ENCODE measurements at regions not wholly inside any gene's neighbourhood (a gene's known extent, or its start where the extent isn't known, plus 50 kb on each side); places are given as distances from the start of the nearest gene placed in this dataset.
A peak's percentile ranks its signal among the peaks of the same experiment; 100 is the strongest.

DNA sequence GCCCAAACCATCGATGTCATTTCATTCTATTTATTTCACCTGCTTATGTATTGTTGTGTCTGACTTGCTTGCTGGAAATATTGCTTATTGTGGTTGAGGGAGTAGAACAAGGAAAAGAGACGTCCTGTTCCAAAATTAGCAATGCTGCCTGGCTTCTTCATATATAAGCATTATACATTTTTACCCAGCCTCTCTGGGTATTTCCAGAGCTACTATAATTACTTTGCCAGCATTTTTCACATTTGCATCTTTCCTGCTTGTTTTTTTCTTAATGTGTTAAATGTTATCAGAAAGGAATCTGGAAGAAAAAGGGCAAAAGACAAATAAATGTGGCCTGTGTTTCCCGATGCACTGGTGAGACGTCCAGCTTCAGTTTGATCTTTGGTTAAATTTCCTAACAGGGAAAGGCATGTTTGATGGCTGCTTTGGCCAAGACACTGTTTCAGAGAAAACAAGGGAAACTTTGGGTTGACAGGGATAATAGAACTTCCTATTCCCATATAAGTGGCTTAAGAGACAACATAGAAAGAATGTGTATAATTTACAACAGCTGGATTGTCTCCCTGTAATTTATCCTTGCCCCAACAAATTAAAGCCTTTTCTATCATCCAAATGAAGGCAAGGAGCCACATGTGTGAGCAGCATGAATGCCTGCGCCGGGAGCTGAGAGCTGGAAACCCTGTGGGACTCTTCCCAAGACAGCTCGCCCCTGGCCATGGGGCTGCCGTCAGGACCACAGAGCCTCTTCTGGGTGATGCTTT, 671.1 kb upstream of the CELF2 start:
- DNase-seq (ENCODE audit: low spot score), result no peak

DNA sequence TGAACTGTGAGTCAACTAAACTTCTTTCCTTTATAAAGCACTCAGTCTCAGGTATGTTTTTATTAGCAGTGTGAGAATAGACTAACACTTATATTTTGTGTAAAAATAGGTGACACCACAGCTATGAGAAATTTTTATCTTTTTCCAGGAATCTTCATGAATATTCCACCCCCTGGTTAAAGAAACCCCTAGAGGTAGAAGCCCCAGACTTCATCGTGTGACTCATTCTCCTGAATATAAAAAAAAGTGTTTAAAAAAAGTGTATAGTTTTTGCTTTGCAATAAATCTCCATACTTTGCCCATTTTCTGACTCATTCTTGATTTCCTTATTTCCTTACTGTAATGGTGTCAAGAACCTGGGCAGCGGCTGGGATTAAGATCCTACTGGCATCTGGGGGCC, 667.6 kb upstream of the CELF2 start:
- DNase-seq (ENCODE audit: low spot score), result no peak

GRCh38 chr10:10351451-10351850, 666.2 kb upstream of the CELF2 start:
- DNase-seq (ENCODE audit: low spot score), result no peak

DNA sequence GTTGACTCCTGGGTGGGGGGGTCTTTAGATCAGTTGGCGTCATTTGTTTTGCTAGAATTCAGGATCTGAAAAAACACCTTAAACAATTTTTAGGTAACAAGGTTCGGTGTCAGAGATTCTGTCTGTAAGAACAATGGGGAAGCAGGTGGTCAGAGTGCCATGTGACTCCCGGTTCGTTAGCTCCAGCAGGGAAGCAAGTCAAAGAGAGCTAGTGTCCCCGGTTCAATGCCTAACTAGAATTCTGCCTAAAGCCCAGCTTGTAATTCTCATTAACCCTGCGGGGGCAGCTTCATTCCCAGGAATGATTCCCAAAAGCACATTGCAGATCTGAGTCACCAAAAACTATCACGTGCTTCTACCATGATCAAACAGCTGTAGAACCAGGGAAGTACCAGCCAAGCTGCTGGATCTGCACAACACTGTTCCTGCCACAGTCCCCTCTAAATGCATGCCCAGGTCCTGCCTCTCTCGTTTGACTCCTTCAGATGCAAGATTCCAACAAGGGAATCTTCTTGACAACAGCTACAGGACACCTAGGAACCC, 664.3 kb upstream of the CELF2 start:
- no peak for DNase-seq (ENCODE audit: low spot score)

DNA sequence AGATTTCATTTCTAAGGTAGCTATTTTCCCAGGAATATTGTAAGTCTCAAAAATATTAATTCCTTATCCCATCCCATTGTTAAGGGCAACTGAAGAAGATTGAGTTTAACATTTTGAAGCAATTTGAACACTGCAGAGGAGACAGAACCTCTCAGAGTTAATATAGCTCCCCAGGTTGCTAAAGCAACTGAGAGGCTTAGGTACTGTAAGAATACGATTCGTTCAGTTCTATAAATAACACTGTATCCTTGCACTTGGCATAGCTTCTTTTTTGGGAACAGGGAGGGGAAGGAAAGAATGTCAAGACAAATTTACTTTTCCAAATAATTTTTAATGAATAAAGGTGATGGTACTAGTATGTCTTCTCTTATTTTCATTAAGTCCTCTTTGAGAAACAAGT, 658.4 kb upstream of the CELF2 start:
- no peak for DNase-seq (ENCODE audit: low spot score)

- DNase-seq (ENCODE audit: low spot score), result no peak
These were observed 656.3 kb upstream of the CELF2 start for GRCh38 chr10:10361301-10361885.

DNA sequence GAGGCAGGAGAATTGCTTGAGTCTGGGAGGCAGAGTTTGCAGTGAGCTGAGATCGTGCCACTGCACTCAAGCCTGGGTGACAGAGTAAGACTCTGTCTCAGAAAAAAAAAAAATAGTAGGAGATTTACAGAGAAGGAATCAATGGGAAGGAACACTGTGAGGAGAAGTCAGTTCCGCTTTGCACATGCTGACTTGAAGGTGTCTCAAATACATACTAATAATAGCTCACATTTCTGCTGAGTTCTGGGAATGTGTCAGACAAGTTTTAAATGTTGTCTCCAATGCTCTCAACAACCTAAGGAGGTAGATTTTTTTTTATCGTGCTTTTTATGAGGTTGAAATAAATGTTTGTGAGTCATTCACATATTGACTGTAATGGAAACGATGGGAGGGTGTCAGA, 654.9 kb upstream of the CELF2 start:
- DNase-seq (ENCODE audit: low spot score), result no peak

DNA sequence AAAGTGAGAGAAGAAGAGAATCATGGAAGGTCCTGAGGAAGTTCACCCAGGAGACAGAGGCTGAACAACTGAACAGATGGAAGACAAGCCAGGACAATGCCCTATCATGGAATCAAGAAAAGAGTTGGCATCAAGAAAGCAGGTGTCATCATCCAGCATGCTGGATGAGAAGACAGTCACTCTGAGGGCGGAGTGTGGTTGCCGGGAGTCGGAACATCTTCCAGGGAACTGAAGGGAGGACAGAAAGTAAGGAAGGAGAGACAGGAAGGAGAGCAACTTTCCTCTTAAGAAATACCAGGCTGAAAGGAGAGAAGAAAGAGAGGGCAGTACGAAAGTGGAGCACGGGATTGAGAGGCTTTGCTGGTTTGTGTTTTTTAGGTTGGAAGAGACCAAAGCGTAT, 654.5 kb upstream of the CELF2 start:
- DNase-seq (ENCODE audit: low spot score), result no peak

DNA sequence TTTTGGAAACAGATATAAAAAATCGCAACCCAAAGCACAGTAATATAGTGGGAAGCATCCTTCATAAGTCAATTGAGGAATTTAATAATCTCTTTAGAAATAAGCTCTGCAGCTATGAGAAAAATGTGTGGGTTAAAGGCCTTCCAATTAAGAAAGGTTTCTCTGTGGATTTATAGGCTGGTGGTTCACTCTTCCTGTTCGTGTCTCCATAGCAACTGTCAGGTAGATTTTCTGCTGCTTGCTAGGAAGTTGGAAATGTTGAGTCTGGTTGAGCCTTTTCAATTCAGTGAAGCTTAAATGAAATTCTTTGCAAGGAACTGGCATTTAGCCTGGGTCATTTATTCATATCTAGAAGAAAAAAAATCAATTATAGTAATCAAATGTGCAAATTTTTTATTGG, 652.8 kb upstream of the CELF2 start:
- no peak for DNase-seq (ENCODE audit: low spot score)

DNA sequence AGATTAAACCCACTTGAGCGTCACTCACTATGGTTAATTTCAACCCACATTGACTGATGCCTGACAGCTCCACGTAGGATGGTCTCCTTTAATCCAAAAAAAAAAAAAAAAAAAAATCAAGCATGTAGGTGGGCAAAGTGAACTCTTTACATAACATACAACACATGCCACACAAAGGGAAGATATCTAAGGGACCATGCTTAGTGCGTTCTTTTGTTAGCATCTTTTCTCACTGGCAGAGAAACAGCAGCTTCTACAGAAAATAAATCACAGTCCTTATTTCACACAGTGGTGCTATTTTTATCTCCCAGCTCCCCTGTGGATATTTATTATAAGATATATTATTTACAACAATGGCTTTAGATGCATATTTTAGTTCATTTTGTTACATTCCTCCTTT, 652.0 kb upstream of the CELF2 start:
- DNase-seq (ENCODE audit: low spot score), result no peak

DNA sequence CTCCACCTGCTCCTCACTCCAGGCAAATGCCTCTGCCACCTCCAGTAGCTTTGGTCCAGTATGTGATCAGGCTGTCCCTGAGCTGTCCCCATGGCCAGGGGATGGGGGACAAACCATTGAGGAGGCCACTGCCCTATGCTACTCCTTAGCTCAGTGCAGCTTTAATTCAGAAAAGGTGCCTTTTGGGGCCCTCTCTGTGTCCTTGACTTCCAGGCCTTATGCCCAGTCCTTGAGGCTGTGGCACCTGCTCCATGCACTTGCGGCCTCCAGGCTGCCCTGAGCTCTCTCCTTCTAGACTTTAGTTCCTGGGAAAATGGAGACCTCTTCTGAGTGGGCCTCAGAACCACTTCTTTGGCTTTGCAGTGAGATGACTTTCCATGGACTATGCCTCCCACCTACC, 650.8 kb upstream of the CELF2 start:
- no peak for DNase-seq (ENCODE audit: low spot score)

- DNase-seq (ENCODE audit: low spot score), result no peak
These were observed 650.4 kb upstream of the CELF2 start for GRCh38 chr10:10367264-10367663.

GRCh38 chr10:10368951-10369576, 648.6 kb upstream of the CELF2 start:
- no peak for DNase-seq (ENCODE audit: low spot score)

DNA sequence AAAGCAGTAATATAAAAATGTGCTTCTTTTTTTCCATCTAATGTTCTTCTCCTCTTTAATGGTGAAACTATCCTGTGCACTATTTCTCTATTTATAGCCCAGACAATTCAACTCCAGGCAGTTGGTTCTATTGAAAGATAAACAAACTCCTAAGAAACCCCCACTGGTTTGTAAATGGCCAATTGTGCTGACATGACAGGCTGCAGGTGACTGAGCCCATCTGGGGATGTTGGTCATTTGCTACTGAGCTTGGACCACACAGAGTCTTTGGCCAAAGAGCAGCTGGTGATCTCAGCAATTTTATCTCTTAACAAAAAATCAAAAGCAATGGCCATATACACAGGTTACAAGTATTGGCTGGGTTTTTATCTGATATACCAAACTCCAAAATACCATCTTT, 631.8 kb upstream of the CELF2 start:
- DNase-seq (ENCODE audit: low spot score), result no peak

DNA sequence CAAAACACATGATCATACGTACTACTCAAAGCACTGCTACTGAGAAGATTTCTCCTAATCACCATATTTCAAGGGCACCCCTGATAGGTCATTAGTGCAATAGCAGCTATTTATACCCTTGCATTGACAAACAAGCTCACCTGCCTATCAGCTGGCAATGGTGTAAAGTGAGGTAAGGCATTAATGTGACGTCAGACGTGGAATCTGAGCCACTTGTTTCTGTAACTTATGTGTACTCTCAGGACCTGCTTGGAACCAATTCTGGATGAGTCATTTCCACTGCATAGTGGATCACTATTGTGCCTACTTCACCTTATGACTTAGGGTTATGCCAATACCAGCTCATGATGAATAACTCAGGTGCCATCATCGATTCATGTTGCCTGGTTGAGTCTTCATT, 628.5 kb upstream of the CELF2 start:
- DNase-seq (ENCODE audit: low spot score), result no peak

- no peak for DNase-seq (ENCODE audit: low spot score)
These were observed 625.2 kb upstream of the CELF2 start for GRCh38 chr10:10392511-10392910.

DNA sequence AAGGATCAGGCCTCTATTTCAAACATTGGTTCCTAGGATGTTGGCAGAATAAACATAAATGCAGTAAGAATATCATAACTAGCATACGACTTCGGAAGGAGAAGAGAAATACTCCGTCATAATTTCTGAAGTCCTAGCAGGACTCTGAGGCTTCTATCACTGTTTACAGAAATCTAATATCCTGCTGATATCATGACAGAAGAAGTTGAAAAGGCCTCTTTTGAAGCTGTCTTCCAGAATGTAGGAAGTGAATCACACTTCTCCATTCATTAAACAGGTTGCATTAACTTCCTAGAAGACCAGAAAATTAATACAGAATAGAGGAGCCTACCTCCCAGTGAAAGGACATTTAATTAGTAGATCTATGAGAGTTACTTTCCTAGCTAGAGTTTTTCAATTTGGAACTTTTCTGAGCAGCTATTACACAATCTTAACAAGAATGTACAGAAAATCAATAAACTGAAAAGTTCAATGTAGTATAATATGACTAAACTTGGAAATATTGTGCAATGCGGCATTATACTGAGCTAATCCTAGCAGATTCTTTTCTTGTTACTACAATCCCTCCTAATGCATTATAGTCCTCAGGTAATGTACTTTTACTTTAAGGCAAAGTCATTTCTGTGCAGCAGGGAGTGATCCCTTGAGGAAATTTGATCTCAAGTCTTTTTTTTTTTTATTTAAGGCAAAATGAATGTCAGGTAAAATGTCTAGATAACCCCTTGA, 622.6 kb upstream of the CELF2 start:
- DNase-seq (ENCODE audit: low spot score), result no peak

DNA sequence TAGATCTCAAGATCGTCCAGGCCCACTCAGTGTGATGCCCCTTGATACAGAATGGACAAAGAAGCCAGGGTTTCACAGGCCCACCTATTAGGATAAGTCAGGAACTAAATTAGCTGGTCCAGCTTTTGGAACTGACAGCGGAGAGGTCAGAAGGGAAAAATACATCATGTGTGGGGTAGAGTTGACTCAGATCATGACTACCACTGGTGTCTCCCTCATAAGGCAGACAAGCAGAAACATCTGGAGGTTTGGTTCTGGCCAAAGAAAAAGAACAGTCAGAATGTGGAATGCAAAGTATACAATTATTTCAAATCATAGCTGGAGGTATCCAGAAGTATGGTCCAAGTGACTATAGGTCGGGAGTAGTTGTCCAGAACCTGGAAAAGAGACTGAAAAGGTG, 621.1 kb upstream of the CELF2 start:
- no peak for DNase-seq (ENCODE audit: low spot score)

GRCh38 chr10:10397906-10398305, 619.8 kb upstream of the CELF2 start:
- no peak for DNase-seq (ENCODE audit: low spot score)

DNA sequence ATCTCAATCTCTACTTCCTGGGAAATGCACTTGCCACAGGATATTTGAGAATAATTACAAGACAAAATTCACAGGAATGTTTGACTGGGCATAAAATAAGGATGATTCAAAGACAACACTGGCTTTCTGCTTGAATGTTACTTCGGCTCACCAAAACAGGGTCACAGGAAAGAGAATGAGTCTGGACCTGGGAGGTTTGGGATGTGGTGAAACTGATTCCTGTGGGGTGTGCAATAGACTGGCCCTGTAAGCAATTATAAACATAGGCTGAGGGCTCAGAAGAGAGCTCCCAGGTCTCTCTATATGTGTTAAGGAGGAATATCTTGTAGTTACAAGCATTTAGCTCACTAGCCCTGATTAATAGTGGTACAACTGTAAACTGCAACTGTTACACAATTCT, 613.9 kb upstream of the CELF2 start:
- DNase-seq (ENCODE audit: low spot score), result no peak

- peak; percentile 54 for DNase-seq (ENCODE audit: low spot score)
These were observed 600.0 kb upstream of the CELF2 start for GRCh38 chr10:10417671-10418070.

- no peak for DNase-seq (ENCODE audit: low spot score)
These were observed 599.3 kb upstream of the CELF2 start for GRCh38 chr10:10418387-10418786.
